Body of pancreas (tissue), 4 donors: ENCODE measurements at regions not wholly inside any gene's neighbourhood (a gene's known extent, or its start where the extent isn't known, plus 50 kb on each side); places are given as distances from the start of the nearest gene placed in this dataset.

Experiments used
- CTCF ChIP-seq, 7 experiments: fragments of 450-650 bp in 4 of 7; fragments of 200-600 bp in 3 of 7; sonication (generic) in 3 of 7; IDR thresholded peaks; one replicate each; pipeline ENCODE4 v1.5.1; 2016 to 2019; ENCODE audit warnings: antibody characterized with exemption in 7 of 7
- POLR2A ChIP-seq, 3 donors: fragments of 450-650 bp; IDR thresholded peaks; one replicate each; pipeline ENCODE4 v1.6.1; 2016; ENCODE audit warnings: antibody characterized with exemption in 3 of 3, mild to moderate bottlenecking in 2 of 3

- no peak for TF ChIP-seq CTCF (IDR thresholded peaks at IDR 0.05)
- no peak for TF ChIP-seq POLR2A (IDR thresholded peaks at IDR 0.05)
Measured at GRCh38 chr1:64340361-64340760, 129.6 kb upstream of the CACHD1 start.
